Spinal cord (tissue), 9 donors: ENCODE measurements at regions not wholly inside any gene's neighbourhood (a gene's known extent, or its start where the extent isn't known, plus 50 kb on each side); places are given as distances from the start of the nearest gene placed in this dataset.

Experiments
- DNase-seq, 6 donors: peaks; one replicate each; pipeline versions ENCODE4 v3.0.0 to v3.0.0-alpha.2; 2013 to 2015; ENCODE audit warnings: low spot score in 6 of 6, low read depth in 4 of 6
- H3K27ac ChIP-seq: one replicate; pipeline ENCODE4 v1.5.1; 2013; ENCODE audit warnings: low read depth, low read length, control low read depth
- H3K27me3 ChIP-seq: one replicate; pipeline ENCODE4 v1.6.1; 2013; ENCODE audit warnings: low read length; ENCODE audit not compliant: control insufficient read depth, insufficient read depth
- H3K36me3 ChIP-seq: one replicate; pipeline ENCODE4 v1.6.1; 2013; ENCODE audit warnings: low read length; ENCODE audit not compliant: control insufficient read depth, insufficient read depth
- H3K4me1 ChIP-seq: one replicate; pipeline ENCODE4 v1.6.1; 2013; ENCODE audit warnings: low read length; ENCODE audit not compliant: control insufficient read depth, insufficient read depth
- H3K4me3 ChIP-seq: one replicate; pipeline ENCODE4 v1.5.1; 2013; ENCODE audit warnings: low read depth, low read length, control low read depth
- H3K9me3 ChIP-seq: one replicate; pipeline ENCODE4 v1.6.1; 2013; ENCODE audit warnings: low read length; ENCODE audit not compliant: control insufficient read depth, insufficient read depth
- WGBS: methylation state at CpG from one replicate; pipeline ENCODE4 v1.1.5; 2013; ENCODE audit warnings: missing lambda C conversion rate; ENCODE audit not compliant: insufficient coverage; 5-methylcytosine and 5-hydroxymethylcytosine counted together
- donor health status: healthy.

- 100% methylated on average over 1 of the region's 3 CpGs for WGBS
Measured at GRCh38 chr11:23569547-23569946, 709.3 kb upstream of the CCDC179 start.

GRCh38 chr11:23570828-23571227, 710.6 kb upstream of the CCDC179 start:
- Histone ChIP-seq H3K36me3 (no peaks in the 10 kb centered on the region), H3K9me3 (no peaks in the 10 kb centered on the region), H3K4me3 (no peak overlapping the region), H3K27me3 (no peaks in the 10 kb centered on the region), H3K27ac (no peak overlapping the region), H3K4me1 (no peaks in the 10 kb centered on the region)
- DNase-seq, result no peak

More at GRCh38 chr11:23569547-23569946, 709.3 kb upstream of the CCDC179 start:
- no peak for DNase-seq
- Histone ChIP-seq H3K4me3 (no peak overlapping the region), H3K4me1 (no peaks in the 10 kb centered on the region), H3K27ac (no peak overlapping the region), H3K9me3 (no peaks in the 10 kb centered on the region), H3K36me3 (no peaks in the 10 kb centered on the region), H3K27me3 (no peaks in the 10 kb centered on the region)

- Histone ChIP-seq H3K9me3 (no peaks in the 10 kb centered on the region), H3K4me3 (no peak overlapping the region), H3K36me3 (no peaks in the 10 kb centered on the region), H3K4me1 (no peaks in the 10 kb centered on the region), H3K27me3 (no peaks in the 10 kb centered on the region), H3K27ac (no peak overlapping the region)
- no CpG with 5 or more reads among the region's 1 CpG for WGBS
- DNase-seq, result no peak
Measured at GRCh38 chr11:23573429-23573828, 713.2 kb upstream of the CCDC179 start.

GRCh38 chr11:23574149-23574548, 713.9 kb upstream of the CCDC179 start:
- DNase-seq, result peak in 1 of 6 donors; percentile 9
- Histone ChIP-seq H3K27me3 (no peaks in the 10 kb centered on the region), H3K4me3 (no peak overlapping the region), H3K36me3 (no peaks in the 10 kb centered on the region), H3K27ac (no peak overlapping the region), H3K4me1 (no peaks in the 10 kb centered on the region), H3K9me3 (no peaks in the 10 kb centered on the region)
- WGBS, result 38% methylated on average over 1 of the region's 3 CpGs

GRCh38 chr11:23577296-23577695, 717.0 kb upstream of the CCDC179 start:
- Histone ChIP-seq H3K4me3 (no peak overlapping the region), H3K36me3 (no peaks in the 10 kb centered on the region), H3K27me3 (no peaks in the 10 kb centered on the region), H3K27ac (no peak overlapping the region), H3K4me1 (no peaks in the 10 kb centered on the region), H3K9me3 (no peaks in the 10 kb centered on the region)
- WGBS, result no CpG with 5 or more reads among the region's 2 CpGs
- DNase-seq, result no peak

- H3K27ac ChIP-seq, result no peak overlapping the region
- H3K4me1 ChIP-seq, result no peaks in the 10 kb centered on the region
- H3K9me3 ChIP-seq, result no peaks in the 10 kb centered on the region
- no CpG with 5 or more reads among the region's 2 CpGs for WGBS
- H3K27me3 ChIP-seq, result no peaks in the 10 kb centered on the region
- no peak overlapping the region for H3K4me3 ChIP-seq
- peak in 1 of 6 donors; percentile 75 for DNase-seq
- no peaks in the 10 kb centered on the region for H3K36me3 ChIP-seq
Measured at GRCh38 chr11:23585416-23586104, 725.3 kb upstream of the CCDC179 start.

GRCh38 chr11:23586173-23586572, 725.9 kb upstream of the CCDC179 start:
- WGBS, result no CpG with 5 or more reads among the region's 1 CpG
- DNase-seq, result no peak

GRCh38 chr11:23590596-23591308, 730.5 kb upstream of the CCDC179 start:
- 77% methylated on average over 2 of the region's 3 CpGs for WGBS
- H3K27me3 ChIP-seq, result no peaks in the 10 kb centered on the region
- DNase-seq, result peak in 2 of 6 donors; percentile 18 to 59

More at GRCh38 chr11:23586173-23586572, 725.9 kb upstream of the CCDC179 start:
- Histone ChIP-seq H3K4me3 (no peak overlapping the region), H3K27ac (no peak overlapping the region), H3K4me1 (no peaks in the 10 kb centered on the region), H3K36me3 (no peaks in the 10 kb centered on the region), H3K9me3 (no peaks in the 10 kb centered on the region), H3K27me3 (no peaks in the 10 kb centered on the region)

GRCh38 chr11:23594755-23595154, 734.5 kb upstream of the CCDC179 start:
- Histone ChIP-seq H3K4me1 (no peaks in the 10 kb centered on the region), H3K27ac (no peak overlapping the region), H3K9me3 (no peaks in the 10 kb centered on the region), H3K27me3 (no peaks in the 10 kb centered on the region), H3K4me3 (no peak overlapping the region), H3K36me3 (no peaks in the 10 kb centered on the region)
- no CpG with 5 or more reads among the region's 3 CpGs for WGBS
- no peak for DNase-seq

More at GRCh38 chr11:23590596-23591308, 730.5 kb upstream of the CCDC179 start:
- Histone ChIP-seq H3K4me3 (no peak overlapping the region), H3K27ac (no peak overlapping the region), H3K4me1 (no peaks in the 10 kb centered on the region), H3K36me3 (no peaks in the 10 kb centered on the region), H3K9me3 (no peaks in the 10 kb centered on the region)

- DNase-seq, result peak in 1 of 6 donors; percentile 11
- Histone ChIP-seq H3K27me3 (no peaks in the 10 kb centered on the region), H3K27ac (no peak overlapping the region), H3K4me1 (no peaks in the 10 kb centered on the region), H3K4me3 (no peak overlapping the region), H3K9me3 (no peaks in the 10 kb centered on the region), H3K36me3 (no peaks in the 10 kb centered on the region)
- WGBS, result no CpG with 5 or more reads among the region's 3 CpGs
Measured at GRCh38 chr11:23604966-23605365, 744.7 kb upstream of the CCDC179 start.
